GM23338 (cell line): ENCODE measurements at regions not wholly inside any gene's neighbourhood (a gene's known extent, or its start where the extent isn't known, plus 50 kb on each side); places are given as distances from the start of the nearest gene placed in this dataset.

ENCODE experiments used
- ATAC-seq: fragments of 200-7000 bp; cut with Tn5 transposase; 3 replicates; pipeline ENCODE4 v1.9.1; 2020
- DNase-seq: peaks from one replicate; pipeline ENCODE4 v3.0.0-alpha.2; 2015; ENCODE audit warnings: low spot score
- H2AFZ ChIP-seq: fragments of 200-600 bp; sonication (generic); 2 replicates; pipeline ENCODE4 v1.8.0; 2016; ENCODE audit warnings: antibody characterized with exemption, mild to moderate bottlenecking, moderate library complexity
- H3F3A ChIP-seq: fragments of 200-600 bp; sonication (generic); replicated peaks from 2 replicates; pipeline ENCODE4 v1.8.0; 2017; ENCODE audit warnings: antibody characterized with exemption, mixed run types, low read depth
- H3K27ac ChIP-seq: fragments of 200-600 bp; sonication (generic); 2 replicates; pipeline ENCODE4 v1.6.1; 2016; ENCODE audit warnings: low read depth
- H3K27me3 ChIP-seq: fragments of 200-600 bp; sonication (generic); 2 replicates; pipeline ENCODE4 v1.8.0; 2016; ENCODE audit warnings: mild to moderate bottlenecking, mixed run types, moderate library complexity; ENCODE audit not compliant: insufficient read depth
- H3K36me3 ChIP-seq: fragments of 200-600 bp; sonication (generic); 2 replicates; pipeline ENCODE4 v1.8.0; 2016; ENCODE audit warnings: mild to moderate bottlenecking; ENCODE audit not compliant: insufficient read depth
- H3K4me1 ChIP-seq: fragments of 200-600 bp; sonication (generic); 2 replicates; pipeline ENCODE4 v1.8.0; 2016; ENCODE audit warnings: mild to moderate bottlenecking, moderate library complexity; ENCODE audit not compliant: insufficient read depth
- H3K4me2 ChIP-seq: fragments of 200-600 bp; sonication (generic); 2 replicates; pipeline ENCODE4 v1.7.1; 2017; ENCODE audit warnings: mixed run types
- H3K4me3 ChIP-seq: fragments of 200-600 bp; sonication (generic); 2 replicates; pipeline ENCODE4 v1.6.1; 2016; ENCODE audit warnings: mixed run types
- H3K79me2 ChIP-seq: fragments of 200-600 bp; sonication (generic); replicated peaks from 2 replicates; pipeline ENCODE4 v1.8.0; 2017; ENCODE audit warnings: mild to moderate bottlenecking; ENCODE audit not compliant: insufficient read depth
- H3K9me2 ChIP-seq: fragments of 200-600 bp; sonication (generic); 2 replicates; pipeline ENCODE4 v1.8.0; 2017; ENCODE audit not compliant: insufficient read depth
- H4K20me1 ChIP-seq: fragments of 200-600 bp; sonication (generic); replicated peaks from 2 replicates; pipeline ENCODE4 v1.8.0; 2017; ENCODE audit warnings: mild to moderate bottlenecking; ENCODE audit not compliant: insufficient read depth
- H3K27ac Mint-ChIP-seq: 2 replicates; pipeline ENCODE4 v1.8.0; 2020; ENCODE audit warnings: inconsistent platforms, mild to moderate bottlenecking, moderate library complexity, mixed read lengths
- H3K27me3 Mint-ChIP-seq: 3 replicates; pipeline ENCODE4 v1.8.0; 2022; ENCODE audit warnings: low read depth, mild to moderate bottlenecking, moderate library complexity, mixed read lengths, inconsistent platforms; ENCODE audit not compliant: insufficient read depth, poor library complexity
- H3K36me3 Mint-ChIP-seq: 3 replicates; pipeline ENCODE4 v1.8.0; 2021; ENCODE audit warnings: low read depth, mild to moderate bottlenecking, inconsistent platforms, moderate library complexity, mixed read lengths
- H3K4me1 Mint-ChIP-seq: 3 replicates; pipeline ENCODE4 v1.8.0; 2020; ENCODE audit warnings: mild to moderate bottlenecking, inconsistent platforms, mixed read lengths
- H3K4me3 Mint-ChIP-seq: 3 replicates; pipeline ENCODE4 v1.8.0; 2021; ENCODE audit warnings: moderate library complexity, mild to moderate bottlenecking, inconsistent platforms, mixed read lengths
- H3K9me3 Mint-ChIP-seq: 3 replicates; pipeline ENCODE4 v1.8.0; 2020; ENCODE audit warnings: moderate library complexity, mild to moderate bottlenecking, inconsistent platforms, mixed read lengths
- CREB1 ChIP-seq: fragments of 250-450 bp; sonication (Bioruptor Pico); IDR thresholded peaks from 2 replicates; pipeline ENCODE4 v1.5.0; 2020; ENCODE audit warnings: low read depth, mild to moderate bottlenecking, moderate library complexity
- EZH2 ChIP-seq: fragments of 200-600 bp; sonication (generic); IDR thresholded peaks from one replicate; pipeline ENCODE4 v1.8.0; 2017; ENCODE audit warnings: antibody characterized with exemption, mild to moderate bottlenecking, low read depth; ENCODE audit not compliant: unreplicated experiment
- EZH2phosphoT487 ChIP-seq: fragments of 200-600 bp; sonication (generic); IDR thresholded peaks from one replicate; pipeline ENCODE4 v1.8.1; 2018; ENCODE audit warnings: antibody characterized with exemption; ENCODE audit not compliant: unreplicated experiment
- JUNB ChIP-seq: IDR thresholded peaks from one replicate; pipeline ENCODE4 v1.6.1; 2016; ENCODE audit warnings: antibody characterized with exemption; ENCODE audit not compliant: unreplicated experiment
- NANOG ChIP-seq: IDR thresholded peaks from 2 replicates; pipeline ENCODE4 v1.6.1; 2016; ENCODE audit warnings: antibody characterized with exemption, borderline replicate concordance
- POLR2AphosphoS5 ChIP-seq: IDR thresholded peaks from 2 replicates; pipeline ENCODE4 v1.6.1; 2016; ENCODE audit warnings: antibody characterized with exemption, low read depth
- REST ChIP-seq: IDR thresholded peaks from one replicate; pipeline ENCODE4 v1.6.1; 2018; ENCODE audit warnings: antibody characterized with exemption; ENCODE audit not compliant: unreplicated experiment
- STAT1 ChIP-seq: IDR thresholded peaks from one replicate; pipeline ENCODE4 v1.6.1; 2016; ENCODE audit warnings: antibody characterized with exemption; ENCODE audit not compliant: unreplicated experiment
- ZNF114 ChIP-seq: fragments of 250-450 bp; sonication (Bioruptor Pico); IDR thresholded peaks from 2 replicates; pipeline ENCODE4 v1.5.0; 2020; ENCODE audit warnings: mild to moderate bottlenecking, moderate library complexity
- ZNF331 ChIP-seq: fragments of 250-450 bp; sonication (Bioruptor Pico); IDR thresholded peaks from 2 replicates; pipeline ENCODE4 v1.5.0; 2020; ENCODE audit warnings: low read depth, mild to moderate bottlenecking, moderate library complexity
- TF ChIP-seq, protein P1 (sequence below), 2 experiments: fragments of 200-600 bp in 1 of 2; sonication (generic) in 1 of 2; conservative IDR thresholded peaks; 2 replicates each; pipeline versions ENCODE4 v1.5.1 to v1.6.1; 2016 to 2017; ENCODE audit warnings: antibody characterized with exemption in 2 of 2, low read depth in 2 of 2, mild to moderate bottlenecking in 2 of 2, moderate library complexity in 1 of 2
- TF ChIP-seq, protein P2 (sequence below): IDR thresholded peaks from 2 replicates; pipeline ENCODE4 v1.6.1; 2016; ENCODE audit warnings: antibody characterized with exemption
- TF ChIP-seq, protein P3 (sequence below): fragments of 250-450 bp; sonication (Bioruptor Pico); IDR thresholded peaks from 2 replicates; pipeline ENCODE4 v1.5.0; 2020; ENCODE audit warnings: mild to moderate bottlenecking, moderate library complexity

- Histone ChIP-seq H3K79me2 (no peaks in the 10 kb centered on the region), H3K27me3 (no peaks in the 10 kb centered on the region), H3K4me1 (peaks cover 7% of the 10 kb centered on the region; the same call in 1 of the 2 replicates), H3K9me2 (peaks cover 6% of the 10 kb centered on the region; the same call in 1 of the 2 replicates), H2AFZ (peak overlapping the region; percentile 61; the same call in 1 of the 2 replicates), H3K4me3 (no peak overlapping the region), H3K36me3 (no peaks in the 10 kb centered on the region), H3F3A (no peaks in the 10 kb centered on the region), H4K20me1 (no peaks in the 10 kb centered on the region), H3K27ac (no peak overlapping the region), H3K4me2 (no peak overlapping the region)
- Mint-ChIP-seq H3K27ac (peak overlapping the region; percentile 24; the same call in 1 of the 2 replicates), H3K4me3 (no peak overlapping the region), H3K36me3 (no peaks in the 10 kb centered on the region), H3K4me1 (peaks cover 17% of the 10 kb centered on the region), H3K27me3 (no peaks in the 10 kb centered on the region), H3K9me3 (no peaks in the 10 kb centered on the region)
- TF ChIP-seq NANOG (no peak), STAT1 (no peak), EZH2phosphoT487 (no peak), JUNB (no peak), ZNF114 (CRISPR knock-in tag) (no peak), CREB1 (CRISPR knock-in tag) (no peak), POLR2AphosphoS5 (no peak), EZH2 (no peak), ZNF331 (no peak), REST (no peak)
- TF ChIP-seq, protein P1, sequence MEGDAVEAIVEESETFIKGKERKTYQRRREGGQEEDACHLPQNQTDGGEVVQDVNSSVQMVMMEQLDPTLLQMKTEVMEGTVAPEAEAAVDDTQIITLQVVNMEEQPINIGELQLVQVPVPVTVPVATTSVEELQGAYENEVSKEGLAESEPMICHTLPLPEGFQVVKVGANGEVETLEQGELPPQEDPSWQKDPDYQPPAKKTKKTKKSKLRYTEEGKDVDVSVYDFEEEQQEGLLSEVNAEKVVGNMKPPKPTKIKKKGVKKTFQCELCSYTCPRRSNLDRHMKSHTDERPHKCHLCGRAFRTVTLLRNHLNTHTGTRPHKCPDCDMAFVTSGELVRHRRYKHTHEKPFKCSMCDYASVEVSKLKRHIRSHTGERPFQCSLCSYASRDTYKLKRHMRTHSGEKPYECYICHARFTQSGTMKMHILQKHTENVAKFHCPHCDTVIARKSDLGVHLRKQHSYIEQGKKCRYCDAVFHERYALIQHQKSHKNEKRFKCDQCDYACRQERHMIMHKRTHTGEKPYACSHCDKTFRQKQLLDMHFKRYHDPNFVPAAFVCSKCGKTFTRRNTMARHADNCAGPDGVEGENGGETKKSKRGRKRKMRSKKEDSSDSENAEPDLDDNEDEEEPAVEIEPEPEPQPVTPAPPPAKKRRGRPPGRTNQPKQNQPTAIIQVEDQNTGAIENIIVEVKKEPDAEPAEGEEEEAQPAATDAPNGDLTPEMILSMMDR (conservative IDR thresholded peaks at IDR 0.05; ENCODE audit: low read depth in 2 of 2): no peak
- TF ChIP-seq, protein P2, sequence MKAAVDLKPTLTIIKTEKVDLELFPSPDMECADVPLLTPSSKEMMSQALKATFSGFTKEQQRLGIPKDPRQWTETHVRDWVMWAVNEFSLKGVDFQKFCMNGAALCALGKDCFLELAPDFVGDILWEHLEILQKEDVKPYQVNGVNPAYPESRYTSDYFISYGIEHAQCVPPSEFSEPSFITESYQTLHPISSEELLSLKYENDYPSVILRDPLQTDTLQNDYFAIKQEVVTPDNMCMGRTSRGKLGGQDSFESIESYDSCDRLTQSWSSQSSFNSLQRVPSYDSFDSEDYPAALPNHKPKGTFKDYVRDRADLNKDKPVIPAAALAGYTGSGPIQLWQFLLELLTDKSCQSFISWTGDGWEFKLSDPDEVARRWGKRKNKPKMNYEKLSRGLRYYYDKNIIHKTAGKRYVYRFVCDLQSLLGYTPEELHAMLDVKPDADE: no peak
- TF ChIP-seq, protein P3, sequence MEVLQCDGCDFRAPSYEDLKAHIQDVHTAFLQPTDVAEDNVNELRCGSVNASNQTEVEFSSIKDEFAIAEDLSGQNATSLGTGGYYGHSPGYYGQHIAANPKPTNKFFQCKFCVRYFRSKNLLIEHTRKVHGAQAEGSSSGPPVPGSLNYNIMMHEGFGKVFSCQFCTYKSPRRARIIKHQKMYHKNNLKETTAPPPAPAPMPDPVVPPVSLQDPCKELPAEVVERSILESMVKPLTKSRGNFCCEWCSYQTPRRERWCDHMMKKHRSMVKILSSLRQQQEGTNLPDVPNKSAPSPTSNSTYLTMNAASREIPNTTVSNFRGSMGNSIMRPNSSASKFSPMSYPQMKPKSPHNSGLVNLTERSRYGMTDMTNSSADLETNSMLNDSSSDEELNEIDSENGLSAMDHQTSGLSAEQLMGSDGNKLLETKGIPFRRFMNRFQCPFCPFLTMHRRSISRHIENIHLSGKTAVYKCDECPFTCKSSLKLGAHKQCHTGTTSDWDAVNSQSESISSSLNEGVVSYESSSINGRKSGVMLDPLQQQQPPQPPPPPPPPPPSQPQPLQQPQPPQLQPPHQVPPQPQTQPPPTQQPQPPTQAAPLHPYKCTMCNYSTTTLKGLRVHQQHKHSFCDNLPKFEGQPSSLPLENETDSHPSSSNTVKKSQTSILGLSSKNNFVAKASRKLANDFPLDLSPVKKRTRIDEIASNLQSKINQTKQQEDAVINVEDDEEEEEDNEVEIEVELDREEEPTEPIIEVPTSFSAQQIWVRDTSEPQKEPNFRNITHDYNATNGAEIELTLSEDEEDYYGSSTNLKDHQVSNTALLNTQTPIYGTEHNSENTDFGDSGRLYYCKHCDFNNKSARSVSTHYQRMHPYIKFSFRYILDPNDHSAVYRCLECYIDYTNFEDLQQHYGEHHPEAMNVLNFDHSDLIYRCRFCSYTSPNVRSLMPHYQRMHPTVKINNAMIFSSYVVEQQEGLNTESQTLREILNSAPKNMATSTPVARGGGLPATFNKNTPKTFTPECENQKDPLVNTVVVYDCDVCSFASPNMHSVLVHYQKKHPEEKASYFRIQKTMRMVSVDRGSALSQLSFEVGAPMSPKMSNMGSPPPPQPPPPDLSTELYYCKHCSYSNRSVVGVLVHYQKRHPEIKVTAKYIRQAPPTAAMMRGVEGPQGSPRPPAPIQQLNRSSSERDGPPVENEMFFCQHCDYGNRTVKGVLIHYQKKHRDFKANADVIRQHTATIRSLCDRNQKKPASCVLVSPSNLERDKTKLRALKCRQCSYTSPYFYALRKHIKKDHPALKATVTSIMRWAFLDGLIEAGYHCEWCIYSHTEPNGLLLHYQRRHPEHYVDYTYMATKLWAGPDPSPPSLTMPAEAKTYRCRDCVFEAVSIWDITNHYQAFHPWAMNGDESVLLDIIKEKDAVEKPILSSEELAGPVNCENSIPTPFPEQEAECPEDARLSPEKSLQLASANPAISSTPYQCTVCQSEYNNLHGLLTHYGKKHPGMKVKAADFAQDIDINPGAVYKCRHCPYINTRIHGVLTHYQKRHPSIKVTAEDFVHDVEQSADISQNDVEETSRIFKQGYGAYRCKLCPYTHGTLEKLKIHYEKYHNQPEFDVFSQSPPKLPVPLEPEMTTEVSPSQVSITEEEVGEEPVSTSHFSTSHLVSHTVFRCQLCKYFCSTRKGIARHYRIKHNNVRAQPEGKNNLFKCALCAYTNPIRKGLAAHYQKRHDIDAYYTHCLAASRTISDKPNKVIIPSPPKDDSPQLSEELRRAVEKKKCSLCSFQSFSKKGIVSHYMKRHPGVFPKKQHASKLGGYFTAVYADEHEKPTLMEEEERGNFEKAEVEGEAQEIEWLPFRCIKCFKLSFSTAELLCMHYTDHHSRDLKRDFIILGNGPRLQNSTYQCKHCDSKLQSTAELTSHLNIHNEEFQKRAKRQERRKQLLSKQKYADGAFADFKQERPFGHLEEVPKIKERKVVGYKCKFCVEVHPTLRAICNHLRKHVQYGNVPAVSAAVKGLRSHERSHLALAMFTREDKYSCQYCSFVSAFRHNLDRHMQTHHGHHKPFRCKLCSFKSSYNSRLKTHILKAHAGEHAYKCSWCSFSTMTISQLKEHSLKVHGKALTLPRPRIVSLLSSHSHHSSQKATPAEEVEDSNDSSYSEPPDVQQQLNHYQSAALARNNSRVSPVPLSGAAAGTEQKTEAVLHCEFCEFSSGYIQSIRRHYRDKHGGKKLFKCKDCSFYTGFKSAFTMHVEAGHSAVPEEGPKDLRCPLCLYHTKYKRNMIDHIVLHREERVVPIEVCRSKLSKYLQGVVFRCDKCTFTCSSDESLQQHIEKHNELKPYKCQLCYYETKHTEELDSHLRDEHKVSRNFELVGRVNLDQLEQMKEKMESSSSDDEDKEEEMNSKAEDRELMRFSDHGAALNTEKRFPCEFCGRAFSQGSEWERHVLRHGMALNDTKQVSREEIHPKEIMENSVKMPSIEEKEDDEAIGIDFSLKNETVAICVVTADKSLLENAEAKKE (CRISPR knock-in tag): no peak
- DNase-seq: peak; percentile 33
- ATAC-seq: peak; percentile 57
Measured at GRCh38 chr12:74722709-74723108, 185.1 kb downstream of the ATXN7L3B start.
